ENCODE measurements at regions not wholly inside any gene's neighbourhood (a gene's known extent, or its start where the extent isn't known, plus 50 kb on each side); places are given as distances from the start of the nearest gene placed in this dataset.

DNA sequence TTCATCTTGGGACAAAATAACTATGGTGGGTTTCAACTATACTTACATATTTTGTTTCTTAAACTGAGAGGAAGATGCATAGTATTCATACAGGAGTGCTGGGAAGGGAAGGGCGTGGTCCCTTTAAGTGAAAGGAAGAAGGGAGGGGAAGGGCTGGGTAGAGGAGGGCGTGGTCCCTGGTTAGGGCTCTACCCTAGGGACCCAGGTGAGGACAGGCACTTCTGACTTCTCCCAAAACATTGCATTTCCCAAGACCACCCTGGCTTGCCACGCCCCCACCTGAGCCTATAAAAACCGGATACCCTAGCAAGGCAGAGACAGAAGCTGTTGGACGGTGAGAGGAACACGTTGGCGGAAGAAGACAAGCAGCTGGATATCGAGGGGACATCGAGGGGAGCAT, 157.6 kb upstream of the PLXNA4 start:
- no peaks in the 10 kb centered on the region for H3K9me3 ChIP-seq (ENCODE audit: control insufficient read depth, insufficient read depth, low read depth, low read length)
- intact Hi-C loops (cut with micrococcal nuclease; ENCODE audit: unreplicated experiment) = no loop called here
- no TSS peak for BruUV-seq (replicated peaks)
- ChIA-PET CTCF (no interaction called here), POLR2A (no interaction called here)
- DNase-seq (ENCODE audit: low read depth, low spot score) (no peak), ATAC-seq (no peak)
- TF ChIP-seq, protein P1, sequence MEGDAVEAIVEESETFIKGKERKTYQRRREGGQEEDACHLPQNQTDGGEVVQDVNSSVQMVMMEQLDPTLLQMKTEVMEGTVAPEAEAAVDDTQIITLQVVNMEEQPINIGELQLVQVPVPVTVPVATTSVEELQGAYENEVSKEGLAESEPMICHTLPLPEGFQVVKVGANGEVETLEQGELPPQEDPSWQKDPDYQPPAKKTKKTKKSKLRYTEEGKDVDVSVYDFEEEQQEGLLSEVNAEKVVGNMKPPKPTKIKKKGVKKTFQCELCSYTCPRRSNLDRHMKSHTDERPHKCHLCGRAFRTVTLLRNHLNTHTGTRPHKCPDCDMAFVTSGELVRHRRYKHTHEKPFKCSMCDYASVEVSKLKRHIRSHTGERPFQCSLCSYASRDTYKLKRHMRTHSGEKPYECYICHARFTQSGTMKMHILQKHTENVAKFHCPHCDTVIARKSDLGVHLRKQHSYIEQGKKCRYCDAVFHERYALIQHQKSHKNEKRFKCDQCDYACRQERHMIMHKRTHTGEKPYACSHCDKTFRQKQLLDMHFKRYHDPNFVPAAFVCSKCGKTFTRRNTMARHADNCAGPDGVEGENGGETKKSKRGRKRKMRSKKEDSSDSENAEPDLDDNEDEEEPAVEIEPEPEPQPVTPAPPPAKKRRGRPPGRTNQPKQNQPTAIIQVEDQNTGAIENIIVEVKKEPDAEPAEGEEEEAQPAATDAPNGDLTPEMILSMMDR (IDR thresholded peaks at IDR 0.05) = no peak
- H3K36me3 ChIP-seq (ENCODE audit: control insufficient read depth, insufficient read depth, low read length) = no peaks in the 10 kb centered on the region
- H3K27me3 ChIP-seq (ENCODE audit: control insufficient read depth, insufficient read depth, low read length) = peaks cover 10% of the 10 kb centered on the region
- H3K27ac ChIP-seq (ENCODE audit: low read length) = no peak overlapping the region
- no peaks in the 10 kb centered on the region for H3K4me1 ChIP-seq (ENCODE audit: control insufficient read depth, insufficient read depth, low read length)
- in situ Hi-C loops (cut with HindIII; ENCODE audit: low pct_unique_long_range_greater_than_20kb, low sequenced_read_pairs) = no loop called here
- H3K4me3 ChIP-seq (ENCODE audit: low read depth in 2 of 2, low read length in 2 of 2) = no peak overlapping the region

DNA sequence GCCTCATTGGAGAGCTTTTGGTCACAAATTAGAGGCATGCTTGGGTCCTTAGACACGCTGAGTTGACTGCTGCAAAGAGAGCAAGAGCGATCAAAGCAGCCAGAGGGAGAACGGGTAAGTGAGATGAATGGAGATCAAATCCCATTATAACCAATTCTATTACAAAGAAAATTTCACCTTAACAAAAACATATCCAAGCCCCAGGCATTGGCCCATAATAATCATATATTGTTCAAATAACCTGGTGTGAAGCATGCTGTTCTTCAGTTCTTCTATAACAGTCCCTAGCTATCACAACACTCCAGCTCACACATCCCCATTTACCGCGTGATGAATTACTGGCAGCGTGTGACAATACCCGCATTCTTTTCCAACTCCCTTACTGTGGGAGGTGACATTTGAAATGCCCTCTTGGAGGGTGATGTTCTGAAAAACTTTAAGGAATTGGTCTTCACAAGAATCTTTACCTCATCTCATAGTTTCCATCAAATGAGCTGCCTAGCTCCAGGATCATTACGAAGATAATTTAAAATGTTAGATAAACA, 156.1 kb upstream of the PLXNA4 start:
- POLR2A ChIA-PET = no interaction called here
- no peak for TF ChIP-seq TCF7L2 (IDR thresholded peaks at IDR 0.05; ENCODE audit: low read depth, low read length)
- TF ChIP-seq, protein P2, sequence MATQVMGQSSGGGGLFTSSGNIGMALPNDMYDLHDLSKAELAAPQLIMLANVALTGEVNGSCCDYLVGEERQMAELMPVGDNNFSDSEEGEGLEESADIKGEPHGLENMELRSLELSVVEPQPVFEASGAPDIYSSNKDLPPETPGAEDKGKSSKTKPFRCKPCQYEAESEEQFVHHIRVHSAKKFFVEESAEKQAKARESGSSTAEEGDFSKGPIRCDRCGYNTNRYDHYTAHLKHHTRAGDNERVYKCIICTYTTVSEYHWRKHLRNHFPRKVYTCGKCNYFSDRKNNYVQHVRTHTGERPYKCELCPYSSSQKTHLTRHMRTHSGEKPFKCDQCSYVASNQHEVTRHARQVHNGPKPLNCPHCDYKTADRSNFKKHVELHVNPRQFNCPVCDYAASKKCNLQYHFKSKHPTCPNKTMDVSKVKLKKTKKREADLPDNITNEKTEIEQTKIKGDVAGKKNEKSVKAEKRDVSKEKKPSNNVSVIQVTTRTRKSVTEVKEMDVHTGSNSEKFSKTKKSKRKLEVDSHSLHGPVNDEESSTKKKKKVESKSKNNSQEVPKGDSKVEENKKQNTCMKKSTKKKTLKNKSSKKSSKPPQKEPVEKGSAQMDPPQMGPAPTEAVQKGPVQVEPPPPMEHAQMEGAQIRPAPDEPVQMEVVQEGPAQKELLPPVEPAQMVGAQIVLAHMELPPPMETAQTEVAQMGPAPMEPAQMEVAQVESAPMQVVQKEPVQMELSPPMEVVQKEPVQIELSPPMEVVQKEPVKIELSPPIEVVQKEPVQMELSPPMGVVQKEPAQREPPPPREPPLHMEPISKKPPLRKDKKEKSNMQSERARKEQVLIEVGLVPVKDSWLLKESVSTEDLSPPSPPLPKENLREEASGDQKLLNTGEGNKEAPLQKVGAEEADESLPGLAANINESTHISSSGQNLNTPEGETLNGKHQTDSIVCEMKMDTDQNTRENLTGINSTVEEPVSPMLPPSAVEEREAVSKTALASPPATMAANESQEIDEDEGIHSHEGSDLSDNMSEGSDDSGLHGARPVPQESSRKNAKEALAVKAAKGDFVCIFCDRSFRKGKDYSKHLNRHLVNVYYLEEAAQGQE (IDR thresholded peaks at IDR 0.05; ENCODE audit: insufficient read depth in 1 of 2, low read depth in 2 of 2, low read length in 1 of 2) = no peak
- no peak for TF ChIP-seq POLR2AphosphoS5 (IDR thresholded peaks at IDR 0.05; ENCODE audit: low read depth, low read length)
- TF ChIP-seq, protein P1 (IDR thresholded peaks at IDR 0.05) = no peak
- no peak for TF ChIP-seq SIN3A (IDR thresholded peaks at IDR 0.05; ENCODE audit: borderline replicate concordance, insufficient read depth, low read depth, low read length)
- Histone ChIP-seq H3K9me3 (ENCODE audit: control insufficient read depth, insufficient read depth, low read depth, low read length) (no peaks in the 10 kb centered on the region), H3K36me3 (ENCODE audit: control insufficient read depth, insufficient read depth, low read length) (no peaks in the 10 kb centered on the region), H3K4me3 (ENCODE audit: low read depth in 2 of 2, low read length in 2 of 2) (no peak overlapping the region), H3K27ac (ENCODE audit: low read length) (no peak overlapping the region), H3K27me3 (ENCODE audit: control insufficient read depth, insufficient read depth, low read length) (peaks cover 12% of the 10 kb centered on the region), H3K4me1 (ENCODE audit: control insufficient read depth, insufficient read depth, low read length) (no peaks in the 10 kb centered on the region)
- BruUV-seq (replicated peaks) = no TSS peak
- CTCF ChIA-PET = no interaction called here
- intact Hi-C loops (cut with micrococcal nuclease; ENCODE audit: unreplicated experiment) = no loop called here
- in situ Hi-C loops (cut with HindIII; ENCODE audit: low pct_unique_long_range_greater_than_20kb, low sequenced_read_pairs) = no loop called here
- no peak for ATAC-seq
- DNase-seq (ENCODE audit: low read depth, low spot score) = no peak

GRCh38 chr7:132730105-132730504, 153.8 kb upstream of the PLXNA4 start:
- in situ Hi-C loops (cut with HindIII; ENCODE audit: low pct_unique_long_range_greater_than_20kb, low sequenced_read_pairs) (no loop called here), intact Hi-C loops (cut with micrococcal nuclease; ENCODE audit: unreplicated experiment) (no loop called here)
- POLR2A ChIA-PET = no interaction called here

More at GRCh38 chr7:132730105-132730504, 153.8 kb upstream of the PLXNA4 start:
- CTCF ChIA-PET = no interaction called here
- Histone ChIP-seq H3K4me1 (ENCODE audit: control insufficient read depth, insufficient read depth, low read length) (no peaks in the 10 kb centered on the region), H3K36me3 (ENCODE audit: control insufficient read depth, insufficient read depth, low read length) (no peaks in the 10 kb centered on the region), H3K4me3 (ENCODE audit: low read depth in 2 of 2, low read length in 2 of 2) (no peak overlapping the region), H3K9me3 (ENCODE audit: control insufficient read depth, insufficient read depth, low read depth, low read length) (no peaks in the 10 kb centered on the region), H3K27me3 (ENCODE audit: control insufficient read depth, insufficient read depth, low read length) (peaks cover 8% of the 10 kb centered on the region), H3K27ac (ENCODE audit: low read length) (no peak overlapping the region)
- DNase-seq (ENCODE audit: low read depth, low spot score) (no peak), ATAC-seq (no peak)
- BruUV-seq (replicated peaks) = no TSS peak
- TF ChIP-seq, protein P1 (IDR thresholded peaks at IDR 0.05) = no peak
- TF ChIP-seq, protein P2 (IDR thresholded peaks at IDR 0.05; ENCODE audit: insufficient read depth in 1 of 2, low read depth in 2 of 2, low read length in 1 of 2) = no peak
- TF ChIP-seq TCF7L2 (IDR thresholded peaks at IDR 0.05; ENCODE audit: low read depth, low read length) (no peak), POLR2AphosphoS5 (IDR thresholded peaks at IDR 0.05; ENCODE audit: low read depth, low read length) (no peak), SIN3A (IDR thresholded peaks at IDR 0.05; ENCODE audit: borderline replicate concordance, insufficient read depth, low read depth, low read length) (no peak)

Measured in Panc1 (cell line).